ENCODE measurements at regions not wholly inside any gene's neighbourhood (a gene's known extent, or its start where the extent isn't known, plus 50 kb on each side); places are given as distances from the start of the nearest gene placed in this dataset.

DNA sequence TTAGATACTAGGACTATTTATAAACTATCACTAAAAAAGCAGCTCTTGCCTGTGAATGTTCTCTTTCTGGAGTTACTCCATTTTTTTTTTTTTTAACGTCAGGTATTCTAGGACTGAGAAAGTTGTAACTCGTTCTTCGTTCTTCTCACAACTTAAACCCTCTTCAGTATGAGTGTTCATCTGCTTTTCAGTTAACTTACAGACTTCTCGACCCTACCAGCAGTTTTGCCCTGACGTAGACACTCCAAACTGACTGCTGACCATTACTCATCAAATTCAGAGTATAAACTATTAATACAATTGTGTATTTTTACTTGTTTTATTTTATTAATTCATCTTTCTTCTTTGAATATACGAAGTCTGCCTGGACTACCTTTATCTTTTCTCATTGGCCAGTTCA is 353.1 kb downstream of the GPR37 start:
- WGBS, 3 donors = 4 to 16% (median 9%) methylated on average over 6 of the region's 6 CpGs
- Histone ChIP-seq H3K36me3 (no peaks in the 10 kb centered on the region), H3K9me3 (no peaks in the 10 kb centered on the region), H3K4me1 (ENCODE audit: insufficient read depth) (peaks cover 2% of the 10 kb centered on the region), H3K4me3 (no peak overlapping the region), H3K27ac (no peak overlapping the region), H3K27me3 (no peaks in the 10 kb centered on the region)
- TF ChIP-seq, protein P1, sequence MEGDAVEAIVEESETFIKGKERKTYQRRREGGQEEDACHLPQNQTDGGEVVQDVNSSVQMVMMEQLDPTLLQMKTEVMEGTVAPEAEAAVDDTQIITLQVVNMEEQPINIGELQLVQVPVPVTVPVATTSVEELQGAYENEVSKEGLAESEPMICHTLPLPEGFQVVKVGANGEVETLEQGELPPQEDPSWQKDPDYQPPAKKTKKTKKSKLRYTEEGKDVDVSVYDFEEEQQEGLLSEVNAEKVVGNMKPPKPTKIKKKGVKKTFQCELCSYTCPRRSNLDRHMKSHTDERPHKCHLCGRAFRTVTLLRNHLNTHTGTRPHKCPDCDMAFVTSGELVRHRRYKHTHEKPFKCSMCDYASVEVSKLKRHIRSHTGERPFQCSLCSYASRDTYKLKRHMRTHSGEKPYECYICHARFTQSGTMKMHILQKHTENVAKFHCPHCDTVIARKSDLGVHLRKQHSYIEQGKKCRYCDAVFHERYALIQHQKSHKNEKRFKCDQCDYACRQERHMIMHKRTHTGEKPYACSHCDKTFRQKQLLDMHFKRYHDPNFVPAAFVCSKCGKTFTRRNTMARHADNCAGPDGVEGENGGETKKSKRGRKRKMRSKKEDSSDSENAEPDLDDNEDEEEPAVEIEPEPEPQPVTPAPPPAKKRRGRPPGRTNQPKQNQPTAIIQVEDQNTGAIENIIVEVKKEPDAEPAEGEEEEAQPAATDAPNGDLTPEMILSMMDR (IDR thresholded peaks at IDR 0.05) = no peak
- TF ChIP-seq POLR2A (IDR thresholded peaks at IDR 0.05) = no peak
- no peak for TF ChIP-seq EP300 (IDR thresholded peaks at IDR 0.05)
- DNase-seq = no peak
- intact Hi-C loops (cut with DNase I) = no loop called here

DNA sequence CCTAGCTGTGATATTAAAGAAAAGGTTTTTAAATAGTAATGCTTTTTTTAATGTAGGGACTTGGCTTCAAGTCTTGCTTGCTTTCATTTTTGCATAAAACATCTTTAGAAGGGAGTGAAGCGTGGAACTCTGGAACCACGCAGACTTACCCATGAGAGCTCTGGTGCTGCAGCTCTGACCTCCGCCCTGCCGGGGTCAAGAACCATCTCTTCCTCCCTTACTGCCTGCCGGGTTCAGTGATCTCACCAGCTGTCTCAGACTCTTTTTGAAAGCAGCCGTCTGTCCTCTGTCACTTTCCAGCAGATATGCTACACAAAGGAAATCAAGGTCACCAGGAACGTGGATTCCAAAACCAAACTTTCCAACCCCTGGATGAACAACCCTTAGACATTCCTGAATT is 353.8 kb downstream of the GPR37 start:
- WGBS, 3 donors = 4 to 11% (median 4%) methylated on average over 7 of the region's 7 CpGs
- no peaks in the 10 kb centered on the region for H3K9me3 ChIP-seq
- peaks cover 2% of the 10 kb centered on the region for H3K4me1 ChIP-seq (ENCODE audit: insufficient read depth)
- DNase-seq = peak in 1 of 5 donors; percentile 11
- intact Hi-C loops (cut with DNase I) = no loop called here
- no peaks in the 10 kb centered on the region for H3K27me3 ChIP-seq
- H3K4me3 ChIP-seq = no peak overlapping the region
- H3K27ac ChIP-seq = no peak overlapping the region
- TF ChIP-seq, protein P1 (IDR thresholded peaks at IDR 0.05) = no peak
- no peak for TF ChIP-seq EP300 (IDR thresholded peaks at IDR 0.05)
- TF ChIP-seq POLR2A (IDR thresholded peaks at IDR 0.05) = no peak
- H3K36me3 ChIP-seq = no peaks in the 10 kb centered on the region

DNA sequence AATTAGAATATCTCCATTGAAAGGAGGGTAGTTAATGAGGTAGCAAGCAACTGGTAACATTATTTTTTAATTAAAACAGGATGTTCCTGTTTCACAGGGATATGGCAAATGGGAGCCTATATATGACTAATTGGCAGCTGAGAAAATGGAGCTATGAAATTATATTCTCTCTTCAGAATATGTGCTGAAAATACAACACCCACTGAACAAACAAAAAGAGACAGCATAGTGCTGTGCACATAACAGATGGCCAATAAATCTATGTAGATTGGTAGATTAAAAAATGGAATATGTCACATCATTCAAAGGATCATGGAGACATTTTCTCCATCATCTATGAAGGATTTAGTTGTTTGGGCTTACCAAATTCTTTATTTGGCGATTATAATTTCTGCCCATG is 362.0 kb downstream of the GPR37 start:
- WGBS, 3 donors = 82 to 89% (median 88%) methylated on average over 1 of the region's 1 CpG
- Histone ChIP-seq H3K4me1 (ENCODE audit: insufficient read depth) (no peaks in the 10 kb centered on the region), H3K27ac (no peak overlapping the region), H3K36me3 (no peaks in the 10 kb centered on the region), H3K27me3 (no peaks in the 10 kb centered on the region), H3K4me3 (no peak overlapping the region), H3K9me3 (no peaks in the 10 kb centered on the region)
- intact Hi-C loops (cut with DNase I) = no loop called here
- TF ChIP-seq POLR2A (IDR thresholded peaks at IDR 0.05) (no peak), EP300 (IDR thresholded peaks at IDR 0.05) (no peak)
- TF ChIP-seq, protein P1 (IDR thresholded peaks at IDR 0.05) = no peak
- DNase-seq = no peak

DNA sequence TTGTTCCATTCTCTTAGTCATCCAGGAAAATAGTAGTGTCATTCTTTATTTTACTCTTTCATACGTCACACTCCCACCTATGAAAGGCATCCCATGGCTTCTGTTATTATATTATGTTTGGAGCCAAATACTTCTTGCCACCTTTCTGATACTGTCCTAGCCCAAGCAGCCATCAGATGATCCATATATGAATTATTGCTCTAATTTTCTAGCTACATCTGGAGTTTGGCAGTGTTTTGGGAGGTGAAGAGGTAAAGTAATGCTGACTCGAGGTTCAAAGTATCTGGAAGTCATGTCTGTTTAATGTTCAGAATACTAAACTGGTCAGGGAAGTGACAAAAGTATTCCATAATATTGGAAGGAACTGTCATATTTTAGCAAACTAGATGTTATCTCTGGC is 362.5 kb downstream of the GPR37 start:
- Histone ChIP-seq H3K36me3 (no peaks in the 10 kb centered on the region), H3K27me3 (no peaks in the 10 kb centered on the region), H3K4me1 (ENCODE audit: insufficient read depth) (no peaks in the 10 kb centered on the region), H3K9me3 (no peaks in the 10 kb centered on the region), H3K4me3 (no peak overlapping the region), H3K27ac (no peak overlapping the region)
- intact Hi-C loops (cut with DNase I) = no loop called here
- TF ChIP-seq, protein P1 (IDR thresholded peaks at IDR 0.05) = no peak
- TF ChIP-seq EP300 (IDR thresholded peaks at IDR 0.05) (no peak), POLR2A (IDR thresholded peaks at IDR 0.05) (no peak)
- no peak for DNase-seq
- WGBS, 3 donors = 52 to 69% (median 58%) methylated on average over 2 of the region's 2 CpGs

DNA sequence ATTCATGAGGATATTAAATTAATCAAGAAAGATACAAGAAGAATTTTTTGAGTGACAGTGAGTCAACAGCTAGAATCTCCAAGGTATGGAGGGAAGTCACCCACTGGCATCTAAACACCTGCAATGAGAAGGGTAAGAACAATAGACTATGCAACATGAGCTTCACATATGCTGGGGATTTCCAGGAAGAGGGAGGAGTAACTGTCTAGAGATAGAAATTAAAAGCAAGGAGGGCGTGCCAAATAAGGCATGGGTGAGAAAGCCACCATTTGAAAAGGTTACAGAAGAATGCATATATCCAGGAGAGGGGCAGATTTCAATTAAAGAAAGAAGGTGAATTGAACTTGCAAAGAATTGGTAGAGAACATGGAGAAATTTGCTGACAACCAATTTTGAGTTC is 365.7 kb downstream of the GPR37 start:
- Histone ChIP-seq H3K36me3 (no peaks in the 10 kb centered on the region), H3K9me3 (no peaks in the 10 kb centered on the region), H3K27me3 (no peaks in the 10 kb centered on the region), H3K27ac (no peak overlapping the region), H3K4me1 (ENCODE audit: insufficient read depth) (no peaks in the 10 kb centered on the region), H3K4me3 (no peak overlapping the region)
- DNase-seq = no peak
- intact Hi-C loops (cut with DNase I) = no loop called here
- TF ChIP-seq, protein P1 (IDR thresholded peaks at IDR 0.05) = no peak
- TF ChIP-seq EP300 (IDR thresholded peaks at IDR 0.05) (no peak), POLR2A (IDR thresholded peaks at IDR 0.05) (no peak)
- WGBS, 3 donors = 86 to 97% (median 96%) methylated on average over 1 of the region's 1 CpG

Measured in ovary (tissue), 7 donors.